Occipital lobe (tissue), 1 donor: ENCODE measurements at regions not wholly inside any gene's neighbourhood (a gene's known extent, or its start where the extent isn't known, plus 50 kb on each side); places are given as distances from the start of the nearest gene placed in this dataset.

Source experiments
- DNase-seq: peaks from one replicate; lab custom pipeline; 2025; lab: John Stamatoyannopoulos, UW

- DNase-seq: no peak
Observed at GRCh38 chr6:164578616-164579015, 730.8 kb downstream of the C6orf118 start.

GRCh38 chr6:164570801-164571200 is 738.6 kb downstream of the C6orf118 start:
- no peak for DNase-seq

GRCh38 chr6:164569509-164569908 is 739.9 kb downstream of the C6orf118 start:
- no peak for DNase-seq

GRCh38 chr6:164563924-164564323 is 745.5 kb downstream of the C6orf118 start:
- no peak for DNase-seq

- DNase-seq: no peak
Observed at GRCh38 chr6:164561656-164562055, 747.7 kb downstream of the C6orf118 start.

GRCh38 chr6:164554700-164555476 is 754.5 kb downstream of the C6orf118 start:
- peak; percentile 12 for DNase-seq

- no peak for DNase-seq
Observed at GRCh38 chr6:164554226-164554625, 755.2 kb downstream of the C6orf118 start.

DNA sequence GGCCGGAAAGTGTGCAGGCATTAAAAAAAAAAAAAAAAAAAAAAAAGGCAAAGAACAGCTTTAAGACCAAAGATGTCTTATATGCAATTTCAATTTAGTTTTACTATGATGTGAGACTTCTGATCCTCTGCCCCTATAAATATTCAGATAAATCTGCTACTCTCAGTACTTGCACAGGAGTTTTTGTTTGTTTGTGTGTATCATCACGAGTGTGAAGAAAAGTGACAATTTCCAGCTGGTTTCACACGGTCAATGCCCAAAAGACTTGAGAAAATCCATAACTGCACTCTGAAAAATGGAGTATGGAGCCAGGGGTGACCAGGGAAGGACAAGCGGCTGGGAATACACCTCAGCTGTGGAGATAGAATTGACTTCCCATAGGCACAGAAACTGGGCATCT is 757.7 kb downstream of the C6orf118 start:
- DNase-seq: no peak

GRCh38 chr6:164547076-164547475 is 762.3 kb downstream of the C6orf118 start:
- no peak for DNase-seq

GRCh38 chr6:164546263-164546662 is 763.1 kb downstream of the C6orf118 start:
- DNase-seq: no peak

DNA sequence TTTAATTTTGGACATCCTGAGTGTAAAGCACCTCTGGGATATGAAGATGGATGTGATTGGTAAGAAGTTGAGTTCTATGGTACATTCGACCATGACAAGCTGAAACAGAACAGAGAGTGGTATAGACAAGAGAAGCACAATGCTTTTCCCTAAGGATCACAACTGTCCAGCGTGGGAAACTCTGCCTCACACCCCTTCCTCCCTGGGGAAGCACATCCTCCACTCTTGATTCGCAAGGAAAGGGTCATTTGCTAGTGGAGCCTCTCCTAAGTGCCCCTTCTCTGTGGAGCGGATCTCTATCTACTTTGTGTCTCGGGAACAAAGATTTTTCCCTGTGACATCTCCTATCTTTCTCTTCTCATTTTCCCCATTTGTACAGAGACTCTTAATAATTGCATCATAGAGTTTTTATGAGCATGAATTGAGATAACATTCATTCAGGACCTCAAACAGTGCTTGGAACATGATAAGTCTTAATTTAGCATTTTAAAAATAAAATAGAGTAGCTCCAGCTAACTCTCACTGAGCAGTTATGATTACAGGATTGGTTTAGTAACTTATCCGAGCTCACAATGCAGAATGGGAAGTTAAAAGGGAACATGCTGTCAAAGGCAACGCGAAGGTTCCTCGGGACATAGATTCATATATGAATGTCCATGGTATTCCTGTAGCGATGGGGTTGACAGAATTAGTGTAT is 775.2 kb downstream of the C6orf118 start:
- DNase-seq: no peak

- DNase-seq: no peak
Observed at GRCh38 chr6:164533045-164533362, 776.4 kb downstream of the C6orf118 start.

DNA sequence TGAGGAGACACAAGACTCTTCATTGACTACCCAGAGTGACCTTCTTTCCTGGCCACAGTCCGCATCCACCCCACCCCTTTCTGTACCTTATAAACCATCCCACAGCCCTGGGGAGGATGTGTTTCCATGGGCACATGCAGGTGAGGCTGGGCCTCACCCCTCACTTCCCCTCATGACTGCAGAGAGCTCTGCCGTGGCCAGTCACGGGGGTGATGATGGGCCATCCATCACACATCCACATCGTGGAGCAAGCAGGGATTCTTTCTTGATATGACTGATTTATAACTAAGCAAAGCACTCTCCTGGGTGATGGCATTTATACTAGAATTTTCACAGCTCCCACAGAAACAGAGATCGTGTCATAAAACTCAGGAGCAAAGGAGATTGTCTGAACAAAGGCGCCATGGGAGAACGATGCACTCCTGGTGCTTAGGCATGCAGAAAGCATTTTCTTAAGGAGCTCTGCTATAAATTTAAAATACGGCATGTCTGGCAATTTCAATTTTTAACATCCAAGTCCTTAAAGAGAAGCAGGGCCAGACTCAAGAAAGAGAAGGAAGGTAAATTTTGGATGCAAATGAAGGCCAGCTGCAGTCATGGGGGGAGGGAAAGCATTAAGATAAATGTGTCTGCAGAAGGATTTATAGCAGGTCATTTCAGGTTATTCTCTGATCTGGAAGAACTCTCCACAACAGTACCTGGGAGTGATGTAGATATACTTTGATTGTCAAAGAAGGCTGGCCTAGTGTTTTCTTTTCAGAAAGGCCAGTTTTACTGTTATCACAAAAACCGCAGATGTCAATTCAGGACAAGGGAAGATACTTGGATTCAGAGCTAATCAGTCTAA is 777.0 kb downstream of the C6orf118 start:
- DNase-seq: no peak

- no peak for DNase-seq
Observed at GRCh38 chr6:164531736-164532135, 777.7 kb downstream of the C6orf118 start.

DNA sequence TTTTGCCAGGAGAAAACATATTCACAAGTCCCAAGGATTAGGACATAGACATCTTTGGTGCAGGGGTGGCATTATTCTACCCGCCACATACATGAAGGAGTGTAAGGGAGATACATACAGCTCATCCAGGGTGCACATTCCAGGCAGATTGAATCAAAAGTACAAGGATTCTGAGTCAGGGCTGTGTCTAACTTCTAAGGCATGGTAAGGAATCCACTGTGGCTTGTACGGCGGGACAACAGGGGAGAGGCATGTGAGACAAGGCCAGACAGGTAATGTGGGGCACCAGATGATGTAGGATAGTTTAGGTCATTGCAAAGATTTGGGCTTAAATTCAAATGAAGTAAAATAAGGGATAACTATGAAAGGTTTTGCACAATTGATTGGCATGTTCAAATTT is 780.9 kb downstream of the C6orf118 start:
- no peak for DNase-seq

- DNase-seq: no peak
Observed at GRCh38 chr6:164523087-164523654, 786.2 kb downstream of the C6orf118 start.

DNA sequence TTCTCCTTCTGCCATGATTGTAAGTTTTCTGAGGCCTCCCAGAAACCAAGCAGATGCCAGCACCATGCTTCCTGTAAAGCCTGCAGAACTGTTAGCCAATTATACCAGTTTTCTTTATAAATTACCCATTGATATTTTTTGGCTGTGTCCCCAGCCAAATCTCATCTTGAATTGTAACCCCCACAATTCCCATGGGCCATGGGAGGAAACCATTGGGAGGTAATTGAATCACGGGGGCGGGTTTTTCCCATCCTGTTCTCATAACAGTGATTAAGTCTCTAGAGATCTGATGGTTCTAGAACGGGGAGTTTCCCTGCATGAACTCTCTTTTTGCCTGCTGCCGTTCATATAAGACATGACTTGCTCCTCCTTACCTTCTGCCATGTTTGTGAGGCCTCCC is 788.5 kb downstream of the C6orf118 start:
- no peak for DNase-seq

- DNase-seq: no peak
Observed at GRCh38 chr6:164507206-164507940, 802.0 kb downstream of the C6orf118 start.

- DNase-seq: no peak
Observed at GRCh38 chr6:164505425-164505824, 804.0 kb downstream of the C6orf118 start.

GRCh38 chr6:164502833-164503232 is 806.6 kb downstream of the C6orf118 start:
- no peak for DNase-seq

- no peak for DNase-seq
Observed at GRCh38 chr6:164495882-164496495, 813.4 kb downstream of the C6orf118 start.
